WTC11 (cell line): ENCODE measurements at regions not wholly inside any gene's neighbourhood (a gene's known extent, or its start where the extent isn't known, plus 50 kb on each side); places are given as distances from the start of the nearest gene placed in this dataset.

ENCODE experiments used
- ATAC-seq: fragments of 200-7000 bp; cut with Tn5 transposase; 2 replicates; pipeline ENCODE4 v1.10.0; 2021; ENCODE audit warnings: mild to moderate bottlenecking, moderate library complexity
- CTCF ChIA-PET: fragments of 300-600 bp; sonication (Branson Sonifier 250); formaldehyde crosslinking; loops from one replicate; lab custom pipeline; 2021; ENCODE audit warnings: antibody characterized with exemption; lab: Charles Lee
- POLR2A ChIA-PET: fragments of 350-600 bp; sonication (Branson Sonifier 250); formaldehyde crosslinking; loops from one replicate; lab custom pipeline; 2021; ENCODE audit warnings: antibody characterized with exemption; lab: Charles Lee
- DNase-seq: peaks from one replicate; pipeline ENCODE4 v3.0.0; 2021; ENCODE audit warnings: low spot score
- H3K27ac Mint-ChIP-seq: 2 replicates; pipeline ENCODE4 v1.8.0; 2021; ENCODE audit warnings: mixed read lengths
- H3K27me3 Mint-ChIP-seq: 2 replicates; pipeline ENCODE4 v1.8.0; 2021; ENCODE audit warnings: low read depth, mild to moderate bottlenecking, moderate library complexity, mixed read lengths
- H3K36me3 Mint-ChIP-seq: 2 replicates; pipeline ENCODE4 v1.8.0; 2021; ENCODE audit warnings: mixed read lengths
- H3K4me1 Mint-ChIP-seq: 2 replicates; pipeline ENCODE4 v1.8.0; 2022; ENCODE audit warnings: mixed read lengths
- H3K4me3 Mint-ChIP-seq: 2 replicates; pipeline ENCODE4 v1.8.0; 2021; ENCODE audit warnings: mild to moderate bottlenecking, moderate library complexity, mixed read lengths
- H3K9me3 Mint-ChIP-seq: 2 replicates; pipeline ENCODE4 v1.8.0; 2021; ENCODE audit warnings: mixed read lengths
- ELF4 ChIP-seq: sonication (generic); formaldehyde crosslinking; IDR thresholded peaks from 2 replicates; pipeline ENCODE4 v1.8.1; 2022; ENCODE audit warnings: low read depth, mild to moderate bottlenecking, moderate library complexity, missing genetic modification reagents
- ERG ChIP-seq: fragments of 250-450 bp; sonication (Bioruptor Pico); IDR thresholded peaks from 2 replicates; pipeline ENCODE4 v1.8.0; 2021; ENCODE audit warnings: mild to moderate bottlenecking
- ESRRA ChIP-seq: sonication (generic); formaldehyde crosslinking; IDR thresholded peaks from 2 replicates; pipeline ENCODE4 v1.8.1; 2022; ENCODE audit warnings: mild to moderate bottlenecking, missing genetic modification reagents, borderline replicate concordance
- FOXK1 ChIP-seq: sonication (generic); formaldehyde crosslinking; IDR thresholded peaks from 2 replicates; pipeline ENCODE4 v1.8.0; 2022; ENCODE audit warnings: mild to moderate bottlenecking, moderate library complexity, missing genetic modification reagents
- FOXP1 ChIP-seq: sonication (generic); formaldehyde crosslinking; IDR thresholded peaks from 2 replicates; pipeline ENCODE4 v1.8.0; 2022; ENCODE audit warnings: missing genetic modification reagents, mild to moderate bottlenecking, moderate library complexity, borderline replicate concordance
- FOXP4 ChIP-seq: sonication (generic); formaldehyde crosslinking; IDR thresholded peaks from 2 replicates; pipeline ENCODE4 v1.8.0; 2022; ENCODE audit warnings: mild to moderate bottlenecking, missing genetic modification reagents
- GRHL2 ChIP-seq: fragments of 250-450 bp; sonication (Bioruptor Pico); IDR thresholded peaks from 2 replicates; pipeline ENCODE4 v1.8.0; 2022; ENCODE audit warnings: mild to moderate bottlenecking, moderate library complexity; ENCODE audit not compliant: insufficient replicate concordance, severe bottlenecking
- IRF2 ChIP-seq: sonication (generic); formaldehyde crosslinking; IDR thresholded peaks from 2 replicates; pipeline ENCODE4 v1.8.0; 2022; ENCODE audit warnings: low read depth, missing genetic modification reagents, borderline replicate concordance
- JUN ChIP-seq: sonication (generic); formaldehyde crosslinking; IDR thresholded peaks from 2 replicates; pipeline ENCODE4 v1.8.0; 2023; ENCODE audit warnings: mild to moderate bottlenecking, missing genetic modification reagents
- MXD4 ChIP-seq: fragments of 250-450 bp; sonication (Bioruptor Pico); IDR thresholded peaks from 2 replicates; pipeline ENCODE4 v1.8.0; 2021; ENCODE audit warnings: mild to moderate bottlenecking, moderate library complexity, borderline replicate concordance
- NFATC4 ChIP-seq: fragments of 250-450 bp; sonication (Bioruptor Pico); IDR thresholded peaks from 2 replicates; pipeline ENCODE4 v1.9.0; 2021; ENCODE audit warnings: mild to moderate bottlenecking
- NR3C1 ChIP-seq: sonication (generic); formaldehyde crosslinking; conservative IDR thresholded peaks from 2 replicates; pipeline ENCODE4 v1.8.1; 2023; ENCODE audit warnings: low read depth, mild to moderate bottlenecking, missing genetic modification reagents
- PRDM15 ChIP-seq: sonication (generic); formaldehyde crosslinking; IDR thresholded peaks from 2 replicates; pipeline ENCODE4 v1.8.0; 2022; ENCODE audit warnings: missing genetic modification reagents
- PRRX2 ChIP-seq: fragments of 250-450 bp; sonication (Bioruptor Pico); IDR thresholded peaks from 2 replicates; pipeline ENCODE4 v1.8.0; 2021; ENCODE audit warnings: mild to moderate bottlenecking
- RELA ChIP-seq: sonication (generic); formaldehyde crosslinking; IDR thresholded peaks from 2 replicates; pipeline ENCODE4 v1.8.1; 2022; ENCODE audit warnings: missing genetic modification reagents, mild to moderate bottlenecking, borderline replicate concordance
- RORB ChIP-seq: fragments of 250-450 bp; sonication (Bioruptor Pico); IDR thresholded peaks from 2 replicates; pipeline ENCODE4 v1.9.0; 2021; ENCODE audit warnings: mild to moderate bottlenecking
- SOX15 ChIP-seq: fragments of 250-450 bp; sonication (Bioruptor Pico); IDR thresholded peaks from 2 replicates; pipeline ENCODE4 v1.9.0; 2021; ENCODE audit warnings: mild to moderate bottlenecking
- ZNF416 ChIP-seq: fragments of 250-450 bp; sonication (Bioruptor Pico); IDR thresholded peaks from 2 replicates; pipeline ENCODE4 v1.9.0; 2021; ENCODE audit warnings: mild to moderate bottlenecking, inconsistent platforms
- TF ChIP-seq, protein P1 (sequence below): sonication (generic); formaldehyde crosslinking; IDR thresholded peaks from 2 replicates; pipeline ENCODE4 v1.8.1; 2023; ENCODE audit warnings: mild to moderate bottlenecking, missing genetic modification reagents
- TF ChIP-seq, protein P2 (sequence below): fragments of 250-450 bp; sonication (Bioruptor Pico); IDR thresholded peaks from 2 replicates; pipeline ENCODE4 v2.1.2; 2022; ENCODE audit warnings: mild to moderate bottlenecking, moderate library complexity

- no peak for ATAC-seq
These were observed 247.3 kb downstream of the ETV1 start for GRCh38 chr7:13742126-13742525.

GRCh38 chr7:13742811-13743210, 246.7 kb downstream of the ETV1 start:
- ChIA-PET POLR2A (interaction anchor here (1.0 kb wide), 1 partner anchor 181 kb away, joined by 3 read pairs; no protein-coding TSS in a partner anchor), CTCF (interaction anchor here (0.8 to 1.7 kb wide), 12 partner anchors 18 to 461 kb away, joined by 3 to 6 read pairs (median 3); no protein-coding TSS in a partner anchor)
- no peaks in the 10 kb centered on the region for H3K36me3 Mint-ChIP-seq
- H3K4me1 Mint-ChIP-seq, result peaks cover 30% of the 10 kb centered on the region
- H3K27me3 Mint-ChIP-seq, result no peaks in the 10 kb centered on the region
- H3K4me3 Mint-ChIP-seq, result no peak overlapping the region
- ATAC-seq (peak; percentile 47; the same call in 1 of the 2 replicates), DNase-seq (peak; percentile 14)
- H3K9me3 Mint-ChIP-seq, result no peaks in the 10 kb centered on the region
- H3K27ac Mint-ChIP-seq, result no peak overlapping the region
- TF ChIP-seq ZNF416 (CRISPR knock-in tag) (no peak), FOXP4 (CRISPR knock-in tag) (no peak), RORB (no peak), JUN (CRISPR knock-in tag) (no peak), ERG (CRISPR knock-in tag) (no peak), RELA (CRISPR knock-in tag) (no peak), SOX15 (CRISPR knock-in tag) (no peak), MXD4 (no peak), IRF2 (CRISPR knock-in tag) (no peak), PRDM15 (CRISPR knock-in tag) (no peak), NR3C1 (CRISPR knock-in tag) (no peak), ELF4 (no peak), FOXP1 (no peak), ESRRA (CRISPR knock-in tag) (no peak), NFATC4 (CRISPR knock-in tag) (no peak), PRRX2 (CRISPR knock-in tag) (no peak)
- TF ChIP-seq, protein P1, sequence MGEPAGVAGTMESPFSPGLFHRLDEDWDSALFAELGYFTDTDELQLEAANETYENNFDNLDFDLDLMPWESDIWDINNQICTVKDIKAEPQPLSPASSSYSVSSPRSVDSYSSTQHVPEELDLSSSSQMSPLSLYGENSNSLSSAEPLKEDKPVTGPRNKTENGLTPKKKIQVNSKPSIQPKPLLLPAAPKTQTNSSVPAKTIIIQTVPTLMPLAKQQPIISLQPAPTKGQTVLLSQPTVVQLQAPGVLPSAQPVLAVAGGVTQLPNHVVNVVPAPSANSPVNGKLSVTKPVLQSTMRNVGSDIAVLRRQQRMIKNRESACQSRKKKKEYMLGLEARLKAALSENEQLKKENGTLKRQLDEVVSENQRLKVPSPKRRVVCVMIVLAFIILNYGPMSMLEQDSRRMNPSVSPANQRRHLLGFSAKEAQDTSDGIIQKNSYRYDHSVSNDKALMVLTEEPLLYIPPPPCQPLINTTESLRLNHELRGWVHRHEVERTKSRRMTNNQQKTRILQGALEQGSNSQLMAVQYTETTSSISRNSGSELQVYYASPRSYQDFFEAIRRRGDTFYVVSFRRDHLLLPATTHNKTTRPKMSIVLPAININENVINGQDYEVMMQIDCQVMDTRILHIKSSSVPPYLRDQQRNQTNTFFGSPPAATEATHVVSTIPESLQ, result no peak
- TF ChIP-seq, protein P2, sequence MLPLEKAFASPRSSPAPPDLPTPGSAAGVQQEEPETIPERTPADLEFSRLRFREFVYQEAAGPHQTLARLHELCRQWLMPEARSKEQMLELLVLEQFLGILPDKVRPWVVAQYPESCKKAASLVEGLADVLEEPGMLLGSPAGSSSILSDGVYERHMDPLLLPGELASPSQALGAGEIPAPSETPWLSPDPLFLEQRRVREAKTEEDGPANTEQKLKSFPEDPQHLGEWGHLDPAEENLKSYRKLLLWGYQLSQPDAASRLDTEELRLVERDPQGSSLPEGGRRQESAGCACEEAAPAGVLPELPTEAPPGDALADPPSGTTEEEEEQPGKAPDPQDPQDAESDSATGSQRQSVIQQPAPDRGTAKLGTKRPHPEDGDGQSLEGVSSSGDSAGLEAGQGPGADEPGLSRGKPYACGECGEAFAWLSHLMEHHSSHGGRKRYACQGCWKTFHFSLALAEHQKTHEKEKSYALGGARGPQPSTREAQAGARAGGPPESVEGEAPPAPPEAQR (CRISPR knock-in tag), result no peak

More at GRCh38 chr7:13742126-13742525, 247.3 kb downstream of the ETV1 start:
- DNase-seq, result no peak
- Mint-ChIP-seq H3K4me3 (no peak overlapping the region), H3K4me1 (peaks cover 24% of the 10 kb centered on the region)
- TF ChIP-seq FOXK1 (CRISPR knock-in tag), result no peak
- no peak for TF ChIP-seq GRHL2 (CRISPR knock-in tag)
- TF ChIP-seq, all 79 proteins: peak for 0
- H3K27ac Mint-ChIP-seq, result no peak overlapping the region
- no peaks in the 10 kb centered on the region for H3K27me3 Mint-ChIP-seq
- ChIA-PET POLR2A (interaction anchor here (1.0 kb wide), 1 partner anchor 182 kb away, joined by 3 read pairs; no protein-coding TSS in a partner anchor), CTCF (interaction anchor here (1.0 to 1.7 kb wide), 11 partner anchors 19 to 460 kb away, joined by 3 to 6 read pairs (median 3); no protein-coding TSS in a partner anchor)
- H3K36me3 Mint-ChIP-seq, result no peaks in the 10 kb centered on the region
- no peaks in the 10 kb centered on the region for H3K9me3 Mint-ChIP-seq
